ENCODE measurements at regions not wholly inside any gene's neighbourhood (a gene's known extent, or its start where the extent isn't known, plus 50 kb on each side); places are given as distances from the start of the nearest gene placed in this dataset.

DNA sequence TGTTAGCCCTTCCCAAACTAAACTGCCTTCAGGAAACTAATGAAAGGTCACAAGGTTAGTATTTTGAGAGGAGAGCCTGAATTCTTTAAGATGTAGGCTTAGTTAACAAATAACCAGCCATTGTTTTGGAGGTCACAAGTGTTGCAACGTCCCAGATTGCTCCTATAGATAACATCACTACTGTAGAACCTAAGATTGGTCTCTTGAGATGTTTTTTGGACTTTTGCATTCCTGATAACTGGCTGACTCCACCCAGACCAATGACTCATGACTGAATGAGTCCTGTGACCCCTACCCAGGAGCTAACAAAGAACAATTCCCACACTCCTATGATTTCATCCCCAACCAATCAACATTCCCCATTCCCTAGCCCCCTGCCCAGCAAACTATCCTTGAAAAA lies 178.8 kb downstream of the SCP2D1 start:
- no peak overlapping the region for H3K27ac ChIP-seq

DNA sequence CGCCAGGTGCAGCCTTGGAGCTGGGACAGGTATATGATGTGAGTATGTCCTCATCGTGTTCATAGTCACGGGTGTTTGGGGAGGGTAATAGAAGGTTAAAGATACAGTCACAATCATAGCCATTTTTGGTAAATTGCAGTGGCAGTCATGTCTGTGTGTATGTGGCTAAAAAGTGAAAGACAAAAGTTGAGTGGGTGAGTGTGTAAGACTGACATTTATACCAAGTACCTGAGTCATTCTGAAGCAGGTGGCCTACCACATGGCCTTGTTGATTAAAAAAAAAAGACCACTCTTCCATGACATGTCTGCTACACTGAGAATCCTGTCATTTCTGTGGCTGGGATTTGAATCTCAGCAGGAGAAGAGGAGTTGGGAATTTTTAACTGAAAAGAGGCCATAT lies 181.9 kb downstream of the SCP2D1 start:
- WGBS, 2 donors: 85% methylated on average over 3 of the region's 3 CpGs
- H3K27me3 ChIP-seq: no peaks in the 10 kb centered on the region
- H3K27ac ChIP-seq: no peak overlapping the region
- no peak for TF ChIP-seq POLR2A (IDR thresholded peaks at IDR 0.05)
- TF ChIP-seq, protein P1, sequence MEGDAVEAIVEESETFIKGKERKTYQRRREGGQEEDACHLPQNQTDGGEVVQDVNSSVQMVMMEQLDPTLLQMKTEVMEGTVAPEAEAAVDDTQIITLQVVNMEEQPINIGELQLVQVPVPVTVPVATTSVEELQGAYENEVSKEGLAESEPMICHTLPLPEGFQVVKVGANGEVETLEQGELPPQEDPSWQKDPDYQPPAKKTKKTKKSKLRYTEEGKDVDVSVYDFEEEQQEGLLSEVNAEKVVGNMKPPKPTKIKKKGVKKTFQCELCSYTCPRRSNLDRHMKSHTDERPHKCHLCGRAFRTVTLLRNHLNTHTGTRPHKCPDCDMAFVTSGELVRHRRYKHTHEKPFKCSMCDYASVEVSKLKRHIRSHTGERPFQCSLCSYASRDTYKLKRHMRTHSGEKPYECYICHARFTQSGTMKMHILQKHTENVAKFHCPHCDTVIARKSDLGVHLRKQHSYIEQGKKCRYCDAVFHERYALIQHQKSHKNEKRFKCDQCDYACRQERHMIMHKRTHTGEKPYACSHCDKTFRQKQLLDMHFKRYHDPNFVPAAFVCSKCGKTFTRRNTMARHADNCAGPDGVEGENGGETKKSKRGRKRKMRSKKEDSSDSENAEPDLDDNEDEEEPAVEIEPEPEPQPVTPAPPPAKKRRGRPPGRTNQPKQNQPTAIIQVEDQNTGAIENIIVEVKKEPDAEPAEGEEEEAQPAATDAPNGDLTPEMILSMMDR (IDR thresholded peaks at IDR 0.05): no peak
- no peak overlapping the region for H3K4me3 ChIP-seq
- no peaks in the 10 kb centered on the region for H3K9me3 ChIP-seq
- intact Hi-C loops (cut with DNase I): no loop called here
- no peaks in the 10 kb centered on the region for H3K36me3 ChIP-seq
- no peak for DNase-seq
- no peaks in the 10 kb centered on the region for H3K4me1 ChIP-seq

More for the DNA sequence above, 178.8 kb downstream of the SCP2D1 start:
- Histone ChIP-seq H3K4me3 (no peak overlapping the region), H3K4me1 (no peaks in the 10 kb centered on the region), H3K9me3 (no peaks in the 10 kb centered on the region), H3K36me3 (no peaks in the 10 kb centered on the region), H3K27me3 (no peaks in the 10 kb centered on the region)
- DNase-seq: no peak
- TF ChIP-seq POLR2A (IDR thresholded peaks at IDR 0.05): no peak
- TF ChIP-seq, protein P1 (IDR thresholded peaks at IDR 0.05): no peak
- intact Hi-C loops (cut with DNase I): no loop called here
- WGBS, 2 donors: 44% methylated on average over 1 of the region's 1 CpG

DNA sequence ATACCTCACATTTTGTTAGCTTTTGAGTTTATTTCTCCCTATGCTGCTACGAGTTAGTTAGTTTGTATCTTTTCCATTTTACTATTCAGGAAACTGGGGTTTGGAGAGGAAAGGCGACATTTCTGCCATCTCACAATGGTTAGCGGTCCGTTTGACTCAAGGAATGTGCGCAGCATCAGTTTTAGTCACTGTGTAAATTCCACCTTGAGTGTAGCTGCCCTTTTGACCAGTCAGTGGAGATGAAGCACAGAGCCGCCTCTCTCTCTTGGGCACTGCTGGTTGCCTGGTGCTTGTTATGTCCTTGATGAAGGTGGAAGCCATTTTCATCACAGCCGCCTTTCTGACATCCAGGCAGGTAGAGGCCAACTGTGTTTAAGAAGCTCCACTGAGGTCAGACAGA lies 185.5 kb downstream of the SCP2D1 start:
- intact Hi-C loops (cut with DNase I): no loop called here
- TF ChIP-seq POLR2A (IDR thresholded peaks at IDR 0.05): no peak
- TF ChIP-seq, protein P1 (IDR thresholded peaks at IDR 0.05): no peak
- WGBS, 2 donors: 89 to 90% methylated on average over 7 of the region's 7 CpGs
- Histone ChIP-seq H3K4me1 (no peaks in the 10 kb centered on the region), H3K27me3 (no peaks in the 10 kb centered on the region), H3K36me3 (no peaks in the 10 kb centered on the region), H3K4me3 (no peak overlapping the region), H3K9me3 (no peaks in the 10 kb centered on the region), H3K27ac (no peak overlapping the region)
- DNase-seq: no peak

DNA sequence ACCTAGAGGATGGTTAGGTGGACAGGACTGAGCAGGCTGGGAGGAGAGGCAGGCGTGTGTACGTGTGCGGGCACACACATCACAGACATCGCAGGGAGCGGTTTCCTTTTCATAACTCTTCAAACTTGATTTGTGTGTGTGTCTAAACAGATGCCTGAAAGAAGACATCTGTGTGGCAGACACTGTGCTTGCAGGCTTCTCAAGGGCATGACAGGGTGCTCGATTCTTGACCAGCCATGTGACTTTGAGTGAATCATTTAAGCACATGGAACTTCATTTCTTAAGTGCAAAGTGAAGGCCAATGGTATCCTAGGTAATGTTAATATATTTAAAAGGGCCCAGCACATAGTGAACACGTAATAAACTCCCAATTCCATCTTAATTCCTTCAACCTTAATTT lies 186.5 kb downstream of the SCP2D1 start:
- Histone ChIP-seq H3K9me3 (no peaks in the 10 kb centered on the region), H3K36me3 (no peaks in the 10 kb centered on the region), H3K4me3 (no peak overlapping the region), H3K27me3 (no peaks in the 10 kb centered on the region), H3K4me1 (no peaks in the 10 kb centered on the region), H3K27ac (no peak overlapping the region)
- intact Hi-C loops (cut with DNase I): no loop called here
- WGBS, 2 donors: 79 to 84% methylated on average over 7 of the region's 7 CpGs
- TF ChIP-seq, protein P1 (IDR thresholded peaks at IDR 0.05): no peak
- TF ChIP-seq POLR2A (IDR thresholded peaks at IDR 0.05): no peak
- no peak for DNase-seq

DNA sequence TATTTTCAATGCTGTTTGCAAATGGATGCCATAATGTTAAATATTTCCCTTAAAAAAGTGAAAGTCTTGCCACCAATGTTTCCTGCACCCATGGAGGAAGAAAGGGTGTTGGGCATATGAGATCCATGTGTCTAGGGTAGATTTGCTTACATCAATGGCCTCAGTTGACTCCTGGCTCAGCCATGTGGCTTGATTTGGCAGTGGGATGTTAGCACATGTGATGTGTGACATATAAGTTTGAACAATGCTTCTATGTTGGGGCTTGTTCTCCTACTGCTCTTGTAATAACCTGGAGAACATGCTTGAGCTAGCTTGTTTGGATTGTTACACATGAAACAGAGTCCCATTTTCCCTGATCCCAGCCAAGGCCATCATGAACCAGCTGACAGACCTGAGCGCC lies 187.6 kb downstream of the SCP2D1 start:
- no CpG with 5 or more reads among the region's 1 CpG for WGBS, 2 donors
- no peak for DNase-seq
- no peaks in the 10 kb centered on the region for H3K4me1 ChIP-seq
- H3K9me3 ChIP-seq: no peaks in the 10 kb centered on the region
- no peak overlapping the region for H3K4me3 ChIP-seq
- no peaks in the 10 kb centered on the region for H3K36me3 ChIP-seq
- TF ChIP-seq POLR2A (IDR thresholded peaks at IDR 0.05): no peak
- TF ChIP-seq, protein P1 (IDR thresholded peaks at IDR 0.05): no peak
- H3K27me3 ChIP-seq: no peaks in the 10 kb centered on the region
- H3K27ac ChIP-seq: no peak overlapping the region
- intact Hi-C loops (cut with DNase I): no loop called here
